Hematopoietic multipotent progenitor cell treated with erythropoietin and hydrocortisone succinate and interleukin-3 and kit ligand, for 4 days (in vitro differentiated cells): ENCODE measurements at regions not wholly inside any gene's neighbourhood (a gene's known extent, or its start where the extent isn't known, plus 50 kb on each side); places are given as distances from the start of the nearest gene placed in this dataset.
"Not testable (repeated sequence)": the region's sequence is repeated elsewhere in the genome, so short reads cannot be mapped to it uniquely, and the experiment has no call there.

ENCODE experiments used
- DNase-seq: peaks from one replicate; pipeline ENCODE4 v3.0.0-alpha.2; 2015

GRCh38 chr2:111484097-111484496 is 363.4 kb downstream of the BCL2L11 start:
- not testable (repeated sequence) for DNase-seq

DNA sequence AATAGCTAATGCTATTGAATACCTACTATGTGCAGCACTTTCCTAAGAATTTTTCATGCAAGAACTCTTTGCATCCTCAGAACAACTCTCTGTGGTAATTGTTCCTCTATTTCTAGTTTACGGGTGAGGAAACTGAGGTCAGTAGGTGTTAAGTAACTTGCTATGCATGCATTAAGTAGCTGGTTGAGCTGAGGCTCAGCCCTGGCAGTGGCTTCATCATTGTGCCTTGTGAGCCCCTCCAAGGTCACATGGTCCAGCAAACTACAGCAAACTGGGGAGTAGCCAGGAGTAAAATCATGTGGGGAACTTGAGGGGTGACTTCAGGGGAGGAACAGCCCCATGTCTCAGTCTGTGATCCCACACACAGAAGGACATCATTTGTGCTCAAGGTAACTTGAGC is 365.2 kb downstream of the BCL2L11 start:
- not testable (repeated sequence) for DNase-seq

GRCh38 chr2:111488451-111488850 is 367.7 kb downstream of the BCL2L11 start:
- DNase-seq, result not testable (repeated sequence)

DNA sequence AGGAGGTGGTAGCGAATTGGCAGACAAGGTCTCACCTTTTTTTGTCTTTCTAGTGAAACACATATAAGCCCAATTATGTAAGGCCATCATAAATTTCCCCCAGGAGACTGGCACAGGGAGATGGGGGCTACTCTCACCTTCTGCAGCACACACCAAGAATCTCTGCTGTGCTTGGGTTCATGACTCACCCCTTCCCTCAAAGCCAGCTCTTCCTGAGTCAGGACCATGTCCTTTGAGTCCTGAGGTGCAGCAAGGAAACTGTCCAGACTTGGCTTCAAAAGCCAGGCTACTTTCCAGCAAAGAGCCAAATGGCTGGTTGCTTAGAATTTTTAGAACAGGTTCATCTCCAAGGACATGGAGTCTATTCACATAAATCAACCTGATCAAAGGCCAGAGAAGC is 368.7 kb downstream of the BCL2L11 start:
- not testable (repeated sequence) for DNase-seq

DNA sequence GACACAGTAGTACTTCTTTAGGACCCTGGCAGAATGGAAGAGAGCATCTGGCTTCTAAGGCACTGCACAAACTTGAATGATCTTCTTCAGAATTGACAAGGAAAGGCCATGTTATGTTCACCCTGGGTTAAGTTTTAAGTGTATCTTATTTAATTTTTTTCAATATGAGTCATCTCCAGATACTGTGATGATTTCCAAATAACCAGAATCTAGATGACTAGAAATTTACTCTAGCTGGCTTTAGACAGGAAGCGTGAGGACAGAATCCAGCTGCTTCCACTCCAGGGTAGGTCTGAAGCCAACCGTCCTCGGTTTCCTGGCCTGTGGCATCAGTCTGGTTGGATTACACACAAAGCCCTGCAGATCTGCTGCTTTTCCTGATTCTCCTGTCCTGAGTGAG is 370.5 kb downstream of the BCL2L11 start:
- not testable (repeated sequence) for DNase-seq

DNA sequence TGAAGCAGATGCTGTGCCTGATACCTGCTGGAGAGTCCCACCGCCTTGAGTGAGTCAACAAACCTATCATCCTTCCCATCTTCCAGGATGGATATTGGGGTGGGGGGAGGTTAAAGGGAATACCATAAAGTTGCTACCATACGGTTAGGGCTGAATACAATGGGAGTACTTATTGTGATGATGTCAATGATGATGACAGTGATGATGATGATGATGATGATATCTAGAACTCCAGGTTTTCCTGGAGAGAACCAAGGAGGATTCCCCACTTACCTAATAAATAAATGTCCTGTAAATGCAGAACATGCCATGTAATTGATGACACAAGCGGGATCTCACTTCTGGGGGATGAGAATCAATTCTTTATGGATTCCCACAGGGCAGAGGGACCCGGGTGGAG is 370.9 kb downstream of the BCL2L11 start:
- not testable (repeated sequence) for DNase-seq

- not testable (repeated sequence) for DNase-seq
Observed at GRCh38 chr2:111492995-111493719, 372.4 kb downstream of the BCL2L11 start.

GRCh38 chr2:111493720-111494078 is 373.0 kb downstream of the BCL2L11 start:
- peak; percentile 37 for DNase-seq

DNA sequence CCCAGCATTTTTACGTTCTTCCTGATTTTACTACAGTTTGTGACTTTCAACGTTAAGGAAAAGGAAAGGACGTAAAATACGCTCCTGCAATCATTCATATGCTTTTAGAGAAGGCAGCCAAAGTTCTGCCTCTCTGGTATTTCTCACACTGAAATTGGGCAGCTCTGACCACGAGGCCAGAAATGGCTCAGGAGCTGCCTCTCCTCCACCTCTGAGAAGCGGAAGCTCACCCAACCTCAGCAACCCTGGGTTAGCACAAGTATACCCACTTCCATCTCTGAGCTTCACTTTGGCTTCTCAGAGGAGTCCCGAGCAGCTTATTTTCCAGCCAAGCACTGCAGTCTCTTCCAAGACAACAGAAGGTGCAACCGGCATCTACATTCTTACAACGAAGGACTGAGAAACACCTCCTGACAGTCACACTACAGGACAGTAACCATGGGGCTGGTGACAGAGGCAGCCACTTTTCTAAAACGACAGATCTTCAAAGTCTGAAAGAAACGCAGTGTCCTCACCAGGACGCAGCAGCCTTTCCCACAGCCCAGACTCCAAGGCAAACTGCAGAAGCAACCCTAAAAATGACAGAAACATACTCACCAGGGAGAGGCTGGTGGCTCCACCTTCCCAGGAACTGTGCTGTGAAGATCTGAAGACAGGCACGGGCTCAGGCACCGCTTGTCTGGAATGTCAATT is 373.7 kb downstream of the BCL2L11 start:
- not testable (repeated sequence) for DNase-seq

DNA sequence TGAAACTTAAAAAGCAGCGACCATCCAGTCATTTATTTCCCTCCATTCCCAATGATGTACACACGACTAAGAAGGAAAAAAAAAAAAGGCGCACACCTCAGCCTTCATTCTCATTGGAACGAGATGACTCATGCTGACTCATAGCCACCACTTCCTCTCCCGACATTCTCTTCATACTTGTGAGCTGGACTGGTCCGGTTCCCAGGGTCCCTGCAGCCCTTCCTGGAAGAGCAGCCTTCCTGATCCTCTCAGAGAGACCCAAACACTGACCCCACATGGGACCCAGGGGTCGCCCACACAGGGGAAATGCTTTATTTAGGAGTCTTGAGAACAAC is 374.2 kb downstream of the BCL2L11 start:
- not testable (repeated sequence) for DNase-seq

- DNase-seq, result not testable (repeated sequence)
Observed at GRCh38 chr2:111495636-111496035, 374.9 kb downstream of the BCL2L11 start.

GRCh38 chr2:111496176-111496575 is 375.5 kb downstream of the BCL2L11 start:
- DNase-seq, result peak; percentile 41

GRCh38 chr2:111496860-111497259 is 376.1 kb downstream of the BCL2L11 start:
- DNase-seq, result not testable (repeated sequence)

GRCh38 chr2:111497270-111497669 is 376.6 kb downstream of the BCL2L11 start:
- not testable (repeated sequence) for DNase-seq

DNA sequence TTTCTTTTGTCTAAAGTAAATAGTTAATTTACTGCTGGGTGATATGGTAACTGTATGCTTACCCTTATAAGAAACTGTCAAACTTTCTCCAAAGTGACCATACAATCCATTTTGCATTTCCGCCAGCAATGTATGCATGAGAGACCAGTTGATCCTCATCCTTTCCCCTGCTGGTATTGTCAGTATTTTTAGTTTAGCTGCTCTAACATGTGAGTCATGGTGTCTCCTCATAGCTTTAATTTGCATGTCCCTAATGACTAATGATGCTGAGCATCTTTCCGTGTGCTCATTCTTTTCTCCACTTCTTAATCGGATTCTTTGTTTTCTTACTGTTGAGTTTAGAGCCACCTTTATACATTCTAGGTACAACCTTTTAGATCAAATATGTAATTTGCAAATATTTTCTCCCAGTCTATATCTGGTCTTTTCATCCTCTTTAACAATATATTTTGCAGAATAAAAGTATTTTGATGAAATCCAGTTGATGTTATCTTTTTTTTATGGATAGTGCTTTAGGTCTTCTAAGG is 379.9 kb downstream of the BCL2L11 start:
- not testable (repeated sequence) for DNase-seq

- DNase-seq, result not testable (repeated sequence)
Observed at GRCh38 chr2:111503844-111504570, 380.0 kb downstream of the ANAPC1 start.

DNA sequence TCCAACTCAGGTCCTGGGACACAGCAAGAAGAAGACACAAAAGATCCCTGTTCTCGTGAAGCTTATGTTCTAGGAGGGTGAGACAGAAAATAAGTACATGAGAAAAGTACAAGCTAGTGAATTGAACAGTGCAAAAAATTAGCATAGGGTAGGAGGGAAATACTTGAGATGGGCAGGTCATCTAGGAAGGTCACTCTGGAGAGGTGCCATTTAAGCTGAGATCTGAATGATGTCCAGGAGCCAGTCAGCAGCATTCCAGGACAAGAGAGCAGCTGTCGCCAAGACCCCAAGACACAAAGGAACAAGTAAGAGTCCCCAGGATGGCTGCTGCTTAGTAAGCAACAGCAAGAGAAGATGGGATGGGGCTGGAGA is 379.4 kb downstream of the ANAPC1 start:
- DNase-seq, result not testable (repeated sequence)

DNA sequence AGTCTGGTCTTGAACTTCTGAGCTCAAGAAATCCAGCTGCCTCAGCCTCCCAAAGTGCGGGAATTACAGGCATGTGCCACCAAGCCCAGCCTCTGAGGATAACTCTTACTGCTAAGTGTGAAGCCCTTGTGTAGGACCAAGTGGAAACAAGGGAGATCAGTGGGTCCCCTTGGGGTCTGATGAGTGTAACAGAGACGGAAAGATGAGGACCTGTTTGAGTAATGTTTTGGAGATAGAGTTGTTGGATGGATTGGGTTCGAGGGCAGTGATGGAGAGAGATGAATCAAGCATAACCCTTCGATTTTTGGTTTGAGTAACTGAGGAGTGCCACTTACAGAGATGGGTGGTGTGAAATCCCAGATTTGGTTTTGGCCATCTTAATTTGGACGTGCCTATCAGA is 378.7 kb downstream of the ANAPC1 start:
- DNase-seq, result not testable (repeated sequence)

DNA sequence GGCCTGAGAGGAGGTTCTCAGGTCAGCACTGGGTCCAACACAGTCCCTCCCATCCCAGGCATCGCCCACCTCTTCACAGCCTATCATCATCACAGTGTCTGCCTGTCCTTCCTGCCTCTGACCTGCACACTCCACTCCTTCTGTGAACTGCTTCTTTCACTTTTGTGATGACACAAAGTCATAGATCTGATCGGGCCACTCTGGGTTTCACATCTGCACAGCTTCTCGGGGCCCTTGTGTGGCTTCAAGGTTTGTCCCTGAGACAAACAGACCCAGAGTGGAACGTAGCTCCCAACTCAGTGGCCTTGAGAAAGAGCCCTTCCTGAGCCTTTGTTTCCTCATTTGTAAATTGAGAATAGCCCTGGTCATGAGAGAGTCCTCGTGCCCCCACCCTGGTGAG is 377.1 kb downstream of the ANAPC1 start:
- not testable (repeated sequence) for DNase-seq

DNA sequence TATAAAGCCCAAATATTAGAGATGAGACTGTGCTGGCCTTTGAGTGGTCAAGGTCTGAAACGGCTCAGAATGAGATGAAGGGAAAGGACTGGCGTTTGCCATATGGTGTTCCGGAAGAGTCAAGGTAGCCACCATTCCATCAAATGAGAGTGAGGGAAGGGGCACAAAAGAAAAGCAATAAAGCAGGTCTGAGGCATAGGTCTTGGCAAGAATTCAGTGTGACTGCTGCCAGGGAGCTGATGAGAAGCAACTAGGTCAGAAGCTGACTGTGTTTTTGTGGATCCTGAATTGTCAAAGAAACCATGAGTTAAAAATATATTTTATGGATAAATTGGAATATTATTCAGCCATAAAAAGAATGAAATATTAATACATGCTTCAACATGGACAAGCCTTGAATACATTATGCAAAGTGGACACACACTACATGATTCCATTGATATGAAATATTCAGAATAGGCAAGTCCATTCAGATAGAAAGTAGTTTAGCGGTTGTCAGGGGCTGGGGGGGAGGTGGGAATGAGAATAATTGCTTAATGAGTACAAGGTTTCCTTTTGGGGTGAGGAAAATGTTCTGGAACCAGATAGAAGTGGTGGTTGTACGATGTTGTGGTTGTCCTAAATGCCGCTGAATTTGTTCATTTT is 374.6 kb downstream of the ANAPC1 start:
- not testable (repeated sequence) for DNase-seq

- not testable (repeated sequence) for DNase-seq
Observed at GRCh38 chr2:111510384-111510783, 373.6 kb downstream of the ANAPC1 start.

GRCh38 chr2:111511062-111511461 is 372.9 kb downstream of the ANAPC1 start:
- DNase-seq, result not testable (repeated sequence)

GRCh38 chr2:111512378-111512777 is 371.6 kb downstream of the ANAPC1 start:
- DNase-seq, result not testable (repeated sequence)
